IMR-90 (cell line): ENCODE measurements at regions not wholly inside any gene's neighbourhood (a gene's known extent, or its start where the extent isn't known, plus 50 kb on each side); places are given as distances from the start of the nearest gene placed in this dataset.

ENCODE experiments used
- ATAC-seq: fragments of 200-7000 bp; cut with Tn5 transposase; 2 replicates; pipeline ENCODE4 v1.9.1; 2020; ENCODE audit warnings: low read depth, mild to moderate bottlenecking, moderate library complexity
- BruUV-seq: library from RNA; stranded (reverse); fragments of 400-500 nt; replicated peaks from 2 replicates; lab custom pipeline; 2021; lab: Mats Ljungman, UMichigan
- CTCF ChIA-PET: fragments of 300-600 bp; formaldehyde crosslinking; extraction: SDS; loops from one replicate; lab custom pipeline; 2021; ENCODE audit warnings: antibody characterized with exemption; lab: Yijun Ruan, JAX
- POLR2A ChIA-PET: fragments of 300-600 bp; sonication (Branson Sonifier 250); formaldehyde crosslinking; loops from one replicate; lab custom pipeline; 2022; ENCODE audit warnings: antibody characterized with exemption; ENCODE audit not compliant: unreplicated experiment; lab: Charles Lee
- DNase-seq: peaks from one replicate; pipeline ENCODE4 v3.0.0; 2013
- H2AFZ ChIP-seq: replicated peaks from 2 replicates; pipeline ENCODE3; 2013; ENCODE audit warnings: low read length, mild to moderate bottlenecking; ENCODE audit not compliant: poor library complexity
- H2AK5ac ChIP-seq: 2 replicates; pipeline ENCODE4 v1.6.1; 2013; ENCODE audit warnings: low read depth, low read length, inconsistent platforms
- H2AK9ac ChIP-seq: replicated peaks from 2 replicates; pipeline ENCODE3; 2013; ENCODE audit warnings: mild to moderate bottlenecking, low read depth, low read length, moderate library complexity; ENCODE audit not compliant: poor library complexity
- H2BK120ac ChIP-seq: 2 replicates; pipeline ENCODE4 v1.6.1; 2013; ENCODE audit warnings: low read depth, low read length, inconsistent platforms
- H2BK15ac ChIP-seq: 3 replicates; pipeline ENCODE4 v1.6.1; 2013; ENCODE audit warnings: low read depth, low read length, inconsistent platforms
- H2BK20ac ChIP-seq: 2 replicates; pipeline ENCODE4 v1.6.1; 2013; ENCODE audit warnings: low read depth, mild to moderate bottlenecking, inconsistent platforms, low read length, moderate library complexity
- H2BK5ac ChIP-seq: 2 replicates; pipeline ENCODE4 v1.6.1; 2013; ENCODE audit warnings: mild to moderate bottlenecking, low read depth, low read length, inconsistent platforms; ENCODE audit not compliant: poor library complexity, severe bottlenecking
- H3K14ac ChIP-seq: replicated peaks from 2 replicates; pipeline ENCODE4 v1.6.1; 2013; ENCODE audit warnings: low read depth, low read length, inconsistent platforms
- H3K18ac ChIP-seq: 2 replicates; pipeline ENCODE4 v1.6.1; 2013; ENCODE audit warnings: low read depth, low read length, control low read depth
- H3K23ac ChIP-seq: 2 replicates; pipeline ENCODE4 v1.6.1; 2013; ENCODE audit warnings: low read depth, low read length, inconsistent platforms
- H3K27ac ChIP-seq: 2 replicates; pipeline ENCODE4 v1.5.1; 2013; ENCODE audit warnings: mild to moderate bottlenecking, control low read depth, low read length; ENCODE audit not compliant: insufficient read depth
- H3K27me3 ChIP-seq: 2 replicates; pipeline ENCODE4 v1.6.1; 2013; ENCODE audit warnings: low read length; ENCODE audit not compliant: control insufficient read depth, insufficient read depth
- H3K36me3 ChIP-seq: 2 replicates; pipeline ENCODE4 v1.6.1; 2013; ENCODE audit warnings: low read length, mixed read lengths; ENCODE audit not compliant: control insufficient read depth, insufficient read depth
- H3K4ac ChIP-seq: 2 replicates; pipeline ENCODE4 v1.6.1; 2013; ENCODE audit warnings: low read depth, low read length, inconsistent platforms
- H3K4me1 ChIP-seq: 2 replicates; pipeline ENCODE4 v1.6.1; 2013; ENCODE audit warnings: low read length, mixed read lengths; ENCODE audit not compliant: control insufficient read depth, insufficient read depth
- H3K4me2 ChIP-seq: 2 replicates; pipeline ENCODE4 v1.6.1; 2013; ENCODE audit warnings: low read depth, mild to moderate bottlenecking, control low read depth, low read length, moderate library complexity
- H3K4me3 ChIP-seq: 2 replicates; pipeline ENCODE4 v1.5.1; 2013; ENCODE audit warnings: low read depth, mild to moderate bottlenecking, control low read depth, low read length, moderate library complexity; ENCODE audit not compliant: insufficient read depth
- H3K56ac ChIP-seq: 2 replicates; pipeline ENCODE4 v1.6.1; 2013; ENCODE audit warnings: low read length, inconsistent platforms; ENCODE audit not compliant: insufficient read depth; ENCODE audit errors: extremely low read depth
- H3K79me1 ChIP-seq, 2 experiments: 2 replicates each; pipeline ENCODE4 v1.6.1; 2013; ENCODE audit warnings: low read length in 2 of 2, inconsistent platforms in 1 of 2, low read depth in 1 of 2
- H3K9ac ChIP-seq: 2 replicates; pipeline ENCODE4 v1.6.1; 2013; ENCODE audit warnings: low read depth, low read length, control low read depth
- H3K9me1 ChIP-seq: 2 replicates; pipeline ENCODE4 v1.6.1; 2013; ENCODE audit warnings: low read length, inconsistent platforms; ENCODE audit not compliant: insufficient read depth
- H3K9me3 ChIP-seq: 2 replicates; pipeline ENCODE4 v1.6.1; 2013; ENCODE audit warnings: low read length; ENCODE audit not compliant: control insufficient read depth, insufficient read depth
- H4K20me1 ChIP-seq: 2 replicates; pipeline ENCODE4 v1.6.1; 2013; ENCODE audit warnings: low read length, inconsistent platforms; ENCODE audit not compliant: insufficient read depth
- H4K5ac ChIP-seq: 2 replicates; pipeline ENCODE4 v1.6.1; 2013; ENCODE audit warnings: mild to moderate bottlenecking, low read depth, low read length, control low read depth
- H4K8ac ChIP-seq, 2 experiments: 2 replicates each; pipeline ENCODE4 v1.6.1; 2013; ENCODE audit warnings: low read depth in 2 of 2, low read length in 2 of 2, control low read depth in 1 of 2, inconsistent platforms in 1 of 2
- H4K91ac ChIP-seq: 2 replicates; pipeline ENCODE4 v1.6.1; 2013; ENCODE audit warnings: low read depth, low read length, inconsistent platforms; ENCODE audit not compliant: insufficient read depth
- CHD1 ChIP-seq: IDR thresholded peaks from 2 replicates; pipeline ENCODE4 v1.6.1; 2012; ENCODE audit warnings: low read depth, low read length, improper control_type of control experiment
- FOS ChIP-seq: fragments of 150-350 bp; IDR thresholded peaks from 2 replicates; pipeline ENCODE4 v1.6.1; 2016; ENCODE audit warnings: low read depth, low read length
- MAFK ChIP-seq: IDR thresholded peaks from 2 replicates; pipeline ENCODE4 v1.6.1; 2012; ENCODE audit warnings: low read depth, low read length, improper control_type of control experiment
- MXI1 ChIP-seq: IDR thresholded peaks from 2 replicates; pipeline ENCODE4 v1.6.1; 2012; ENCODE audit warnings: low read depth, mild to moderate bottlenecking, low read length, moderate library complexity, borderline replicate concordance
- NFE2L2 ChIP-seq: fragments of 150-350 bp; IDR thresholded peaks from 2 replicates; pipeline ENCODE4 v1.6.1; 2016; ENCODE audit warnings: low read depth, mild to moderate bottlenecking, low read length
- RAD21 ChIP-seq: IDR thresholded peaks from 2 replicates; pipeline ENCODE4 v1.6.1; 2012; ENCODE audit warnings: low read length, improper control_type of control experiment
- RCOR1 ChIP-seq: IDR thresholded peaks from 2 replicates; pipeline ENCODE4 v1.6.1; 2012; ENCODE audit warnings: mild to moderate bottlenecking, low read length, improper control_type of control experiment; ENCODE audit not compliant: insufficient replicate concordance
- WGBS, 2 experiments: methylation state at CpG; one replicate each; pipeline versions ENCODE4 v1.1.5 to v1.1.7; 2013; ENCODE audit warnings: missing lambda C conversion rate in 2 of 2; ENCODE audit not compliant: insufficient read length in 1 of 2; ENCODE audit errors: extremely low coverage in 2 of 2; 5-methylcytosine and 5-hydroxymethylcytosine counted together
- dilution Hi-C: fragments of 300-500 bp; cut with HindIII; formaldehyde crosslinking; loops from one replicate; pipeline ENCODE4 v1.14.3; 2018; ENCODE audit warnings: low sequenced_read_pairs; ENCODE audit not compliant: unreplicated experiment
- in situ Hi-C: fragments of 300-500 bp; cut with MboI; formaldehyde crosslinking; loops from 3 replicates; pipeline ENCODE4 v1.14.3; 2019; ENCODE audit warnings: low sequenced_read_pairs, inconsistent platforms, mixed read lengths
- intact Hi-C: fragments of 100-400 bp; cut with micrococcal nuclease; formaldehyde crosslinking; loops from 2 replicates; pipeline ENCODE4 v1.10.0; 2022
- TF ChIP-seq, protein P1 (sequence below): fragments of 150-350 bp; IDR thresholded peaks from 2 replicates; pipeline ENCODE4 v1.6.1; 2016; ENCODE audit warnings: low read depth, mild to moderate bottlenecking, low read length, moderate library complexity, borderline replicate concordance
- TF ChIP-seq, protein P2 (sequence below): fragments of 150-350 bp; IDR thresholded peaks from 2 replicates; pipeline ENCODE4 v1.6.1; 2017; ENCODE audit warnings: mild to moderate bottlenecking, antibody characterized with exemption, low read length, low read depth

GRCh38 chr3:145864336-145864735, 296.6 kb downstream of the PLOD2 start:
- dilution Hi-C loops (no loop called here), in situ Hi-C loops (no loop called here), intact Hi-C loops (no loop called here)
- Histone ChIP-seq H3K56ac (no peak overlapping the region), H3K79me1 (no peaks in the 10 kb centered on the region), H3K4me1 (no peaks in the 10 kb centered on the region), H3K4me2 (no peak overlapping the region), H3K27ac (no peak overlapping the region), H3K9me3 (no peaks in the 10 kb centered on the region), H3K36me3 (no peaks in the 10 kb centered on the region), H4K20me1 (no peaks in the 10 kb centered on the region), H2BK15ac (no peak overlapping the region), H4K91ac (no peak overlapping the region), H3K4ac (no peak overlapping the region), H3K27me3 (no peaks in the 10 kb centered on the region), H2AFZ (no peak overlapping the region), H4K8ac (no peak overlapping the region), H3K18ac (no peak overlapping the region), H2AK9ac (no peak overlapping the region), H3K14ac (no peak overlapping the region), H2BK5ac (no peak overlapping the region), H3K9me1 (no peaks in the 10 kb centered on the region), H3K23ac (no peak overlapping the region), H2BK20ac (no peak overlapping the region), H3K9ac (no peak overlapping the region), H2BK120ac (no peak overlapping the region), H3K4me3 (no peak overlapping the region), H4K5ac (no peak overlapping the region), H2AK5ac (no peak overlapping the region)
- BruUV-seq = no TSS peak
- TF ChIP-seq RAD21 (no peak), RCOR1 (no peak), NFE2L2 (no peak), MAFK (no peak), FOS (no peak), CHD1 (no peak), MXI1 (no peak)
- TF ChIP-seq, protein P1, sequence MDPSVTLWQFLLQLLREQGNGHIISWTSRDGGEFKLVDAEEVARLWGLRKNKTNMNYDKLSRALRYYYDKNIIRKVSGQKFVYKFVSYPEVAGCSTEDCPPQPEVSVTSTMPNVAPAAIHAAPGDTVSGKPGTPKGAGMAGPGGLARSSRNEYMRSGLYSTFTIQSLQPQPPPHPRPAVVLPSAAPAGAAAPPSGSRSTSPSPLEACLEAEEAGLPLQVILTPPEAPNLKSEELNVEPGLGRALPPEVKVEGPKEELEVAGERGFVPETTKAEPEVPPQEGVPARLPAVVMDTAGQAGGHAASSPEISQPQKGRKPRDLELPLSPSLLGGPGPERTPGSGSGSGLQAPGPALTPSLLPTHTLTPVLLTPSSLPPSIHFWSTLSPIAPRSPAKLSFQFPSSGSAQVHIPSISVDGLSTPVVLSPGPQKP = no peak
- TF ChIP-seq, protein P2, sequence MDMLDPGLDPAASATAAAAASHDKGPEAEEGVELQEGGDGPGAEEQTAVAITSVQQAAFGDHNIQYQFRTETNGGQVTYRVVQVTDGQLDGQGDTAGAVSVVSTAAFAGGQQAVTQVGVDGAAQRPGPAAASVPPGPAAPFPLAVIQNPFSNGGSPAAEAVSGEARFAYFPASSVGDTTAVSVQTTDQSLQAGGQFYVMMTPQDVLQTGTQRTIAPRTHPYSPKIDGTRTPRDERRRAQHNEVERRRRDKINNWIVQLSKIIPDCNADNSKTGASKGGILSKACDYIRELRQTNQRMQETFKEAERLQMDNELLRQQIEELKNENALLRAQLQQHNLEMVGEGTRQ = no peak
- DNase-seq = no peak
- POLR2A ChIA-PET = no interaction called here
- 0% methylated on average over 1 of the region's 2 CpGs; no CpG with 5 or more reads in 1 of the 2 experiments for WGBS, 2 experiments
- CTCF ChIA-PET = no interaction called here
- ATAC-seq = no peak
